H9 (cell line): ENCODE measurements at regions not wholly inside any gene's neighbourhood (a gene's known extent, or its start where the extent isn't known, plus 50 kb on each side); places are given as distances from the start of the nearest gene placed in this dataset.

Experiments used
- DNase-seq: peaks from one replicate; pipeline ENCODE4 v3.0.0-alpha.2; 2017
- H2AFZ ChIP-seq: one replicate; pipeline ENCODE4 v1.6.1; 2013; ENCODE audit warnings: mild to moderate bottlenecking, low read length, control low read depth, moderate library complexity
- H2AK5ac ChIP-seq: 2 replicates; pipeline ENCODE4 v1.6.1; 2013; ENCODE audit warnings: low read length, control low read depth, mixed read lengths; ENCODE audit not compliant: insufficient read length
- H2BK120ac ChIP-seq: one replicate; pipeline ENCODE4 v1.6.1; 2013; ENCODE audit warnings: low read depth, mild to moderate bottlenecking, low read length, control low read depth, inconsistent platforms; ENCODE audit not compliant: poor library complexity, severe bottlenecking
- H2BK12ac ChIP-seq: 2 replicates; pipeline ENCODE4 v1.6.1; 2013; ENCODE audit warnings: low read length, control low read depth, mixed read lengths, low read depth; ENCODE audit not compliant: insufficient read length
- H2BK15ac ChIP-seq: 2 replicates; pipeline ENCODE4 v1.6.1; 2013; ENCODE audit warnings: low read depth, low read length, control low read depth
- H2BK20ac ChIP-seq: one replicate; pipeline ENCODE4 v1.6.1; 2013; ENCODE audit warnings: low read depth, mild to moderate bottlenecking, low read length, control low read depth, inconsistent platforms; ENCODE audit not compliant: poor library complexity, severe bottlenecking
- H2BK5ac ChIP-seq: 2 replicates; pipeline ENCODE4 v1.6.1; 2013; ENCODE audit warnings: low read length, control low read depth, mixed read lengths; ENCODE audit not compliant: insufficient read length
- H3K14ac ChIP-seq: 2 replicates; pipeline ENCODE4 v1.6.1; 2013; ENCODE audit warnings: low read length, control low read depth; ENCODE audit not compliant: insufficient read depth
- H3K18ac ChIP-seq: 2 replicates; pipeline ENCODE4 v1.6.1; 2013; ENCODE audit warnings: low read depth, mild to moderate bottlenecking, mixed read lengths, low read length, control low read depth; ENCODE audit not compliant: insufficient read length
- H3K23ac ChIP-seq: 2 replicates; pipeline ENCODE4 v1.6.1; 2013; ENCODE audit warnings: low read length, control low read depth, mixed read lengths, low read depth; ENCODE audit not compliant: insufficient read length
- H3K23me2 ChIP-seq: 2 replicates; pipeline ENCODE4 v1.6.1; 2013; ENCODE audit warnings: low read depth, mild to moderate bottlenecking, mixed read lengths, low read length, control low read depth; ENCODE audit not compliant: insufficient read length, poor library complexity, severe bottlenecking
- H3K27ac ChIP-seq: 2 replicates; pipeline ENCODE4 v1.5.1; 2013; ENCODE audit warnings: low read length, control low read depth, mixed read lengths, low read depth; ENCODE audit not compliant: insufficient read length
- H3K27me3 ChIP-seq: 2 replicates; pipeline ENCODE4 v1.6.1; 2013; ENCODE audit warnings: low read length, control low read depth, inconsistent platforms; ENCODE audit not compliant: insufficient read depth
- H3K4ac ChIP-seq: 2 replicates; pipeline ENCODE4 v1.6.1; 2013; ENCODE audit warnings: low read depth, mild to moderate bottlenecking, control low read depth, inconsistent platforms, low read length, moderate library complexity
- H3K4me1 ChIP-seq: 2 replicates; pipeline ENCODE4 v1.6.1; 2013; ENCODE audit warnings: low read length, control low read depth, inconsistent platforms; ENCODE audit not compliant: insufficient read depth
- H3K4me2 ChIP-seq: 2 replicates; pipeline ENCODE4 v1.6.1; 2013; ENCODE audit warnings: low read length, control low read depth, mixed read lengths; ENCODE audit not compliant: insufficient read length, insufficient read depth
- H3K56ac ChIP-seq: 2 replicates; pipeline ENCODE4 v1.6.1; 2013; ENCODE audit warnings: low read depth, mild to moderate bottlenecking, mixed read lengths, low read length, control low read depth; ENCODE audit not compliant: insufficient read length
- H3K79me1 ChIP-seq: 2 replicates; pipeline ENCODE4 v1.6.1; 2013; ENCODE audit warnings: low read depth, mild to moderate bottlenecking, moderate library complexity, low read length, control low read depth, inconsistent platforms; ENCODE audit not compliant: insufficient read depth, poor library complexity, severe bottlenecking
- H3K79me2 ChIP-seq: 2 replicates; pipeline ENCODE4 v1.6.1; 2013; ENCODE audit warnings: low read length, control low read depth, inconsistent platforms; ENCODE audit not compliant: insufficient read depth
- H3K9ac ChIP-seq: 2 replicates; pipeline ENCODE4 v1.6.1; 2013; ENCODE audit warnings: low read length, control low read depth, mixed read lengths; ENCODE audit not compliant: insufficient read length; ENCODE audit errors: extremely low read depth
- H3K9me3 ChIP-seq: one replicate; pipeline ENCODE4 v1.6.1; 2013; ENCODE audit warnings: low read depth, low read length, inconsistent platforms; ENCODE audit not compliant: control insufficient read depth
- H3T11ph ChIP-seq: one replicate; pipeline ENCODE4 v1.6.1; 2013; ENCODE audit warnings: mild to moderate bottlenecking, low read length, control low read depth, inconsistent platforms
- H4K20me1 ChIP-seq: one replicate; pipeline ENCODE4 v1.6.1; 2013; ENCODE audit not compliant: control insufficient read depth, insufficient read length, insufficient read depth
- H4K5ac ChIP-seq: 2 replicates; pipeline ENCODE4 v1.6.1; 2013; ENCODE audit warnings: low read depth, mild to moderate bottlenecking, mixed read lengths, low read length, control low read depth; ENCODE audit not compliant: insufficient read length
- H4K8ac ChIP-seq: replicated peaks from 2 replicates; pipeline ENCODE4 v1.6.1; 2013; ENCODE audit warnings: low read length, control low read depth, mixed read lengths, low read depth; ENCODE audit not compliant: insufficient read length
- H4K91ac ChIP-seq: 2 replicates; pipeline ENCODE4 v1.6.1; 2013; ENCODE audit warnings: low read depth, mild to moderate bottlenecking, moderate library complexity, mixed read lengths, low read length, control low read depth; ENCODE audit not compliant: insufficient read length
- H3K27ac Mint-ChIP-seq, 3 experiments: 2 replicates in 2 of 3; 3 replicates in 1 of 3; pipeline ENCODE4 v1.8.0; 2020 to 2021; ENCODE audit warnings: mixed read lengths in 3 of 3, mild to moderate bottlenecking in 1 of 3, moderate library complexity in 1 of 3
- H3K27me3 Mint-ChIP-seq: 2 replicates; pipeline ENCODE4 v1.8.0; 2021; ENCODE audit warnings: low read depth, mild to moderate bottlenecking, moderate library complexity, mixed read lengths
- H3K36me3 Mint-ChIP-seq, 3 experiments: 2 replicates in 2 of 3; 3 replicates in 1 of 3; pipeline ENCODE4 v1.8.0; 2020 to 2021; ENCODE audit warnings: low read depth in 3 of 3, mixed read lengths in 3 of 3; ENCODE audit not compliant: insufficient read depth in 1 of 3
- H3K4me1 Mint-ChIP-seq, 2 experiments: 2 replicates each; pipeline ENCODE4 v1.8.0; 2020; ENCODE audit warnings: mixed read lengths in 2 of 2
- H3K4me3 Mint-ChIP-seq, 2 experiments: 2 replicates in 1 of 2; 3 replicates in 1 of 2; pipeline ENCODE4 v1.8.0; 2020 to 2021; ENCODE audit warnings: mild to moderate bottlenecking in 2 of 2, mixed read lengths in 2 of 2, moderate library complexity in 1 of 2
- H3K9me3 Mint-ChIP-seq, 2 experiments: 2 replicates in 1 of 2; 3 replicates in 1 of 2; pipeline ENCODE4 v1.8.0; 2020; ENCODE audit warnings: mild to moderate bottlenecking in 2 of 2, mixed read lengths in 2 of 2, moderate library complexity in 1 of 2
- WGBS: extraction: QIAGEN DNeasy Blood & Tissue Kit; methylation state at CpG from one replicate; pipeline ENCODE4 v1.1.7; 2013; ENCODE audit warnings: missing lambda C conversion rate, low lambda C conversion rate, mixed read lengths; ENCODE audit not compliant: insufficient read length; ENCODE audit errors: extremely low coverage; 5-methylcytosine and 5-hydroxymethylcytosine counted together
- TF ChIP-seq, protein P1 (sequence below): fragments of 200-600 bp; sonication (generic); conservative IDR thresholded peaks from 3 replicates; pipeline ENCODE4 v1.8.0; 2021; ENCODE audit warnings: antibody characterized with exemption, mild to moderate bottlenecking

DNA sequence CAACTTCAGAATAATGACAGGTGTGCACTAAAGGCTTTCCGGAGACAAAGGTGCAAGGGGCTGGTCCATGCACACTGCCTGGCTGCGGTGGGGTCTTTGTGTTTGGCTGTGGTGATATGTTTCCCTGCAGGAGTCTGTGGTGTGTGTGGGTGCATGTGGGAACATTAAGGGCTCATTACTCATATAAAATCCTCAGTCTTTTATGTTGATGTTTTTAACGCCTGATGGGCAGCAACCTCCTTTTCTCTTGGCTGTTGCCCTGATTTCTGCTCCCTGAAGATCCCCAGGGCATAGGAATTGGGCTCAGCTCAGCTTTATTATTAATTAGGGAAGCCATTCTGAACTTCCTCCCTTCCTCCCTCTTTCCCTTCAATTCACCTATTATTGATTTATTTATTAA is 67.6 kb upstream of the SPAG17 start:
- Mint-ChIP-seq H3K4me3 (no peak overlapping the region), H3K4me1 (peaks cover 23 to 24% of the 10 kb centered on the region in 2 experiments), H3K27me3 (peaks cover 1% of the 10 kb centered on the region; the same call in 1 of the 2 replicates), H3K27ac (no peak overlapping the region; a peak in 1 of 7 replicates), H3K36me3 (no peaks in the 10 kb centered on the region), H3K9me3 (no peaks in the 10 kb centered on the region)
- Histone ChIP-seq H4K91ac (no peak overlapping the region), H3T11ph (no peak overlapping the region), H2AK5ac (no peak overlapping the region), H3K27me3 (no peaks in the 10 kb centered on the region), H2BK15ac (no peak overlapping the region), H3K4me2 (no peak overlapping the region), H3K27ac (no peak overlapping the region), H3K4ac (no peak overlapping the region), H2BK5ac (no peak overlapping the region), H3K79me1 (no peaks in the 10 kb centered on the region), H3K14ac (no peak overlapping the region), H3K56ac (no peak overlapping the region), H2BK20ac (no peak overlapping the region), H3K79me2 (no peaks in the 10 kb centered on the region), H3K23ac (no peak overlapping the region), H2BK120ac (no peak overlapping the region), H2AFZ (no peak overlapping the region), H3K9ac (no peak overlapping the region), H2BK12ac (no peak overlapping the region), H3K23me2 (no peaks in the 10 kb centered on the region), H4K8ac (no peak overlapping the region), H3K4me1 (peaks cover 5% of the 10 kb centered on the region; the same call in 1 of the 2 replicates), H4K5ac (no peak overlapping the region), H4K20me1 (no peaks in the 10 kb centered on the region), H3K9me3 (no peaks in the 10 kb centered on the region), H3K18ac (no peak overlapping the region)
- TF ChIP-seq, protein P1, sequence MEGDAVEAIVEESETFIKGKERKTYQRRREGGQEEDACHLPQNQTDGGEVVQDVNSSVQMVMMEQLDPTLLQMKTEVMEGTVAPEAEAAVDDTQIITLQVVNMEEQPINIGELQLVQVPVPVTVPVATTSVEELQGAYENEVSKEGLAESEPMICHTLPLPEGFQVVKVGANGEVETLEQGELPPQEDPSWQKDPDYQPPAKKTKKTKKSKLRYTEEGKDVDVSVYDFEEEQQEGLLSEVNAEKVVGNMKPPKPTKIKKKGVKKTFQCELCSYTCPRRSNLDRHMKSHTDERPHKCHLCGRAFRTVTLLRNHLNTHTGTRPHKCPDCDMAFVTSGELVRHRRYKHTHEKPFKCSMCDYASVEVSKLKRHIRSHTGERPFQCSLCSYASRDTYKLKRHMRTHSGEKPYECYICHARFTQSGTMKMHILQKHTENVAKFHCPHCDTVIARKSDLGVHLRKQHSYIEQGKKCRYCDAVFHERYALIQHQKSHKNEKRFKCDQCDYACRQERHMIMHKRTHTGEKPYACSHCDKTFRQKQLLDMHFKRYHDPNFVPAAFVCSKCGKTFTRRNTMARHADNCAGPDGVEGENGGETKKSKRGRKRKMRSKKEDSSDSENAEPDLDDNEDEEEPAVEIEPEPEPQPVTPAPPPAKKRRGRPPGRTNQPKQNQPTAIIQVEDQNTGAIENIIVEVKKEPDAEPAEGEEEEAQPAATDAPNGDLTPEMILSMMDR = no peak
- WGBS = no CpG with 5 or more reads among the region's 3 CpGs
- DNase-seq = no peak
